CD4-positive, alpha-beta T cell (primary cell): ENCODE measurements at regions not wholly inside any gene's neighbourhood (a gene's known extent, or its start where the extent isn't known, plus 50 kb on each side); places are given as distances from the start of the nearest gene placed in this dataset.
A peak's percentile ranks its signal among the peaks of the same experiment; 100 is the strongest.

ENCODE experiments used
- ATAC-seq: fragments of 200-7000 bp; cut with Tn5 transposase; one replicate; pipeline ENCODE4 v1.10.0; 2022; ENCODE audit warnings: mild to moderate bottlenecking; ENCODE audit not compliant: poor library complexity
- CTCF ChIA-PET: fragments of 350-600 bp; sonication (Branson Sonifier 250); formaldehyde crosslinking; loops from one replicate; lab custom pipeline; 2021; ENCODE audit warnings: antibody characterized with exemption, inconsistent platforms; lab: Charles Lee
- POLR2A ChIA-PET: fragments of 350-600 bp; sonication (Branson Sonifier 250); formaldehyde crosslinking; loops from one replicate; lab custom pipeline; 2021; ENCODE audit warnings: antibody characterized with exemption, inconsistent platforms; lab: Charles Lee
- DNase-seq, 14 experiments: peaks; one replicate each; pipeline ENCODE4 v3.0.0-alpha.2; 2013 to 2020; ENCODE audit warnings: mixed read lengths in 2 of 14
- H3K27ac ChIP-seq, 2 donors: one replicate each; pipeline versions ENCODE4 v1.5.1 to v1.7.0; 2013; ENCODE audit warnings: low read length in 2 of 2, low read depth in 1 of 2, mild to moderate bottlenecking in 1 of 2
- H3K27me3 ChIP-seq, 2 experiments: 1 replicate in 1 of 2; 2 replicates in 1 of 2; pipeline versions ENCODE4 v1.6.1 to v1.7.0; 2013; ENCODE audit warnings: low read length in 2 of 2, control low read depth in 1 of 2, mild to moderate bottlenecking in 1 of 2, moderate library complexity in 1 of 2; ENCODE audit not compliant: insufficient read depth in 2 of 2, control insufficient read depth in 1 of 2
- H3K36me3 ChIP-seq: one replicate; pipeline ENCODE4 v1.6.1; 2013; ENCODE audit warnings: low read length, control low read depth; ENCODE audit not compliant: insufficient read depth
- H3K4me1 ChIP-seq: one replicate; pipeline ENCODE4 v1.6.1; 2013; ENCODE audit warnings: low read length, control low read depth; ENCODE audit not compliant: insufficient read depth
- H3K4me3 ChIP-seq: one replicate; pipeline ENCODE4 v1.5.1; 2013; ENCODE audit warnings: mild to moderate bottlenecking, low read length, moderate library complexity
- H3K9me3 ChIP-seq, 2 experiments: 1 replicate in 1 of 2; 2 replicates in 1 of 2; pipeline versions ENCODE4 v1.6.1 to v1.7.0; 2013; ENCODE audit warnings: low read length in 2 of 2, mild to moderate bottlenecking in 2 of 2, control low read depth in 1 of 2, moderate library complexity in 1 of 2; ENCODE audit not compliant: control insufficient read depth in 1 of 2, insufficient read depth in 1 of 2
- H3K27ac Mint-ChIP-seq: one replicate; pipeline ENCODE4 v1.8.0; 2020; ENCODE audit warnings: mixed read lengths
- H3K27me3 Mint-ChIP-seq: one replicate; pipeline ENCODE4 v1.8.0; 2021; ENCODE audit warnings: mixed read lengths
- H3K36me3 Mint-ChIP-seq: one replicate; pipeline ENCODE4 v1.8.0; 2021; ENCODE audit warnings: low read depth, mixed read lengths
- H3K4me1 Mint-ChIP-seq: one replicate; pipeline ENCODE4 v1.8.0; 2021; ENCODE audit warnings: low read depth, mixed read lengths
- H3K4me3 Mint-ChIP-seq: one replicate; pipeline ENCODE4 v1.8.0; 2020; ENCODE audit warnings: mild to moderate bottlenecking, mixed read lengths
- H3K9me3 Mint-ChIP-seq: one replicate; pipeline ENCODE4 v1.8.0; 2020; ENCODE audit warnings: mixed read lengths
- CTCF ChIP-seq: fragments of 200-600 bp; IDR thresholded peaks from one replicate; pipeline ENCODE4 v1.8.0; 2022; ENCODE audit warnings: antibody characterized with exemption, mild to moderate bottlenecking
- intact Hi-C, 2 experiments: fragments of 100-400 bp; cut with DNase I in 1 of 2; cut with micrococcal nuclease in 1 of 2; formaldehyde crosslinking; loops; one replicate each; pipeline versions ENCODE4 v1.15.1 to v1.9.0; 2023 to 2025; cut with DNase I, micrococcal nuclease

GRCh38 chr13:50636007-50636704 lies 207.3 kb downstream of the DLEU7 start:
- DNase-seq (peak in 2 of 14 experiments; percentile 40 to 45), ATAC-seq (no peak)
- H3K36me3 Mint-ChIP-seq: no peaks in the 10 kb centered on the region
- Histone ChIP-seq H3K9me3 (no peaks in the 10 kb centered on the region), H3K4me1 (no peaks in the 10 kb centered on the region), H3K4me3 (no peak overlapping the region), H3K27ac (no peak overlapping the region), H3K36me3 (no peaks in the 10 kb centered on the region), H3K27me3 (no peaks in the 10 kb centered on the region)
- H3K27ac Mint-ChIP-seq: no peak overlapping the region
- TF ChIP-seq CTCF: no peak
- intact Hi-C loops: no loop called here
- no peak overlapping the region for H3K4me3 Mint-ChIP-seq
- ChIA-PET CTCF (no interaction called here), POLR2A (no interaction called here)
- H3K9me3 Mint-ChIP-seq: no peaks in the 10 kb centered on the region
- H3K4me1 Mint-ChIP-seq: no peaks in the 10 kb centered on the region
- H3K27me3 Mint-ChIP-seq: no peaks in the 10 kb centered on the region

GRCh38 chr13:50643060-50643459 lies 200.4 kb downstream of the DLEU7 start:
- Mint-ChIP-seq H3K27ac (no peak overlapping the region), H3K4me3 (no peak overlapping the region), H3K27me3 (no peaks in the 10 kb centered on the region), H3K9me3 (no peaks in the 10 kb centered on the region), H3K4me1 (no peaks in the 10 kb centered on the region), H3K36me3 (no peaks in the 10 kb centered on the region)
- H3K27ac ChIP-seq: no peak overlapping the region
- TF ChIP-seq CTCF: no peak
- no peak for DNase-seq
- ChIA-PET CTCF (no interaction called here), POLR2A (no interaction called here)
- no peak overlapping the region for H3K4me3 ChIP-seq
- ATAC-seq: no peak
- H3K36me3 ChIP-seq: no peaks in the 10 kb centered on the region
- no peaks in the 10 kb centered on the region for H3K9me3 ChIP-seq
- intact Hi-C loops: no loop called here
- no peaks in the 10 kb centered on the region for H3K27me3 ChIP-seq
- no peaks in the 10 kb centered on the region for H3K4me1 ChIP-seq

GRCh38 chr13:50644081-50644871 lies 199.2 kb downstream of the DLEU7 start:
- no peak for DNase-seq
- H3K4me1 Mint-ChIP-seq: no peaks in the 10 kb centered on the region
- Histone ChIP-seq H3K27me3 (no peaks in the 10 kb centered on the region), H3K9me3 (no peaks in the 10 kb centered on the region), H3K36me3 (no peaks in the 10 kb centered on the region), H3K4me1 (no peaks in the 10 kb centered on the region), H3K27ac (no peak overlapping the region), H3K4me3 (no peak overlapping the region)
- POLR2A ChIA-PET: no interaction called here
- H3K36me3 Mint-ChIP-seq: no peaks in the 10 kb centered on the region
- ATAC-seq: no peak
- TF ChIP-seq CTCF: no peak
- no peaks in the 10 kb centered on the region for H3K9me3 Mint-ChIP-seq
- intact Hi-C loops: no loop called here
- H3K27ac Mint-ChIP-seq: no peak overlapping the region
- H3K4me3 Mint-ChIP-seq: no peak overlapping the region
- no peaks in the 10 kb centered on the region for H3K27me3 Mint-ChIP-seq
- CTCF ChIA-PET: no interaction called here
